Ascending aorta (tissue), 2 donors: ENCODE measurements at regions not wholly inside any gene's neighbourhood (a gene's known extent, or its start where the extent isn't known, plus 50 kb on each side); places are given as distances from the start of the nearest gene placed in this dataset.

Experiments used
- DNase-seq, 2 donors: peaks; one replicate each; pipeline ENCODE4 v3.0.0-alpha.2; 2019; ENCODE audit warnings: low spot score in 2 of 2
- H3K27ac ChIP-seq, 2 donors: fragments of 200-600 bp; sonication (generic); one replicate each; pipeline ENCODE4 v1.5.1; 2016 to 2017; ENCODE audit warnings: mild to moderate bottlenecking in 1 of 2
- H3K27me3 ChIP-seq: fragments of 200-600 bp; sonication (generic); one replicate; pipeline ENCODE4 v1.5.1; 2017
- H3K36me3 ChIP-seq, 2 donors: fragments of 200-600 bp; sonication (generic); one replicate each; pipeline ENCODE4 v1.5.1; 2016
- H3K4me1 ChIP-seq, 2 donors: fragments of 200-600 bp; sonication (generic); one replicate each; pipeline ENCODE4 v1.5.1; 2016 to 2017; ENCODE audit warnings: mild to moderate bottlenecking in 1 of 2
- H3K4me3 ChIP-seq, 2 donors: fragments of 200-600 bp; sonication (generic); one replicate each; pipeline ENCODE4 v1.5.1; 2016 to 2017; ENCODE audit warnings: mild to moderate bottlenecking in 1 of 2
- H3K9me3 ChIP-seq, 2 donors: fragments of 200-600 bp; sonication (generic); one replicate each; pipeline ENCODE4 v1.5.1; 2016
- intact Hi-C: fragments of 100-400 bp; cut with DNase I; formaldehyde crosslinking; loops from one replicate; pipeline ENCODE4 v1.15.1; 2023
- TF ChIP-seq, protein P1 (sequence below), 3 experiments: fragments of 200-600 bp in 2 of 3; fragments of 450-650 bp in 1 of 3; sonication (generic) in 2 of 3; IDR thresholded peaks; one replicate each; pipeline ENCODE4 v1.5.1; 2016 to 2019; ENCODE audit warnings: antibody characterized with exemption in 3 of 3, mild to moderate bottlenecking in 1 of 3, moderate library complexity in 1 of 3

DNA sequence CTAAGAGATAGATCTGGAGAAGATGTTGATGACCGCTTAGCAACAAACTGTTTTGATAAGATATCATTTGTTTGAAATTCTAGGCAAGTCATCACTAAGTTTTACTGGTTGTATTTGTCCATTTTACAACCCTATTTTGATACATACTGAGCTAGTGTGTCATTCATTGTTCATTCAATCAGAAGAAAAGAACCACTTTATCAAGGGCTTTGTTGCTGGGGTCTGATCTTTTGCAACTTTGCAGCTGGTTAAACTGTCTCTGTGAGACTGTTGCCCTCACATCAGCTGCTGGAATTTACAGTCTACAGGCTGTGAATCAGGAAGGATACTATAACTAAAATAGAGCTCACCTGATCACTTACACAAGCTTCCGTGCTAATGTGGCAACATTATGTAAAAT is 290.5 kb downstream of the RFC3 start:
- Histone ChIP-seq H3K36me3 (no peaks in the 10 kb centered on the region), H3K27ac (no peak overlapping the region), H3K9me3 (peaks cover 0 to 6% of the 10 kb centered on the region in 2 donors), H3K4me1 (no peaks in the 10 kb centered on the region), H3K27me3 (no peaks in the 10 kb centered on the region), H3K4me3 (no peak overlapping the region)
- TF ChIP-seq, protein P1, sequence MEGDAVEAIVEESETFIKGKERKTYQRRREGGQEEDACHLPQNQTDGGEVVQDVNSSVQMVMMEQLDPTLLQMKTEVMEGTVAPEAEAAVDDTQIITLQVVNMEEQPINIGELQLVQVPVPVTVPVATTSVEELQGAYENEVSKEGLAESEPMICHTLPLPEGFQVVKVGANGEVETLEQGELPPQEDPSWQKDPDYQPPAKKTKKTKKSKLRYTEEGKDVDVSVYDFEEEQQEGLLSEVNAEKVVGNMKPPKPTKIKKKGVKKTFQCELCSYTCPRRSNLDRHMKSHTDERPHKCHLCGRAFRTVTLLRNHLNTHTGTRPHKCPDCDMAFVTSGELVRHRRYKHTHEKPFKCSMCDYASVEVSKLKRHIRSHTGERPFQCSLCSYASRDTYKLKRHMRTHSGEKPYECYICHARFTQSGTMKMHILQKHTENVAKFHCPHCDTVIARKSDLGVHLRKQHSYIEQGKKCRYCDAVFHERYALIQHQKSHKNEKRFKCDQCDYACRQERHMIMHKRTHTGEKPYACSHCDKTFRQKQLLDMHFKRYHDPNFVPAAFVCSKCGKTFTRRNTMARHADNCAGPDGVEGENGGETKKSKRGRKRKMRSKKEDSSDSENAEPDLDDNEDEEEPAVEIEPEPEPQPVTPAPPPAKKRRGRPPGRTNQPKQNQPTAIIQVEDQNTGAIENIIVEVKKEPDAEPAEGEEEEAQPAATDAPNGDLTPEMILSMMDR (IDR thresholded peaks at IDR 0.05), result no peak
- no peak for DNase-seq
- intact Hi-C loops, result loop anchor here (10.0 kb wide), 1 partner anchor 136 kb away; no protein-coding TSS in a partner anchor

DNA sequence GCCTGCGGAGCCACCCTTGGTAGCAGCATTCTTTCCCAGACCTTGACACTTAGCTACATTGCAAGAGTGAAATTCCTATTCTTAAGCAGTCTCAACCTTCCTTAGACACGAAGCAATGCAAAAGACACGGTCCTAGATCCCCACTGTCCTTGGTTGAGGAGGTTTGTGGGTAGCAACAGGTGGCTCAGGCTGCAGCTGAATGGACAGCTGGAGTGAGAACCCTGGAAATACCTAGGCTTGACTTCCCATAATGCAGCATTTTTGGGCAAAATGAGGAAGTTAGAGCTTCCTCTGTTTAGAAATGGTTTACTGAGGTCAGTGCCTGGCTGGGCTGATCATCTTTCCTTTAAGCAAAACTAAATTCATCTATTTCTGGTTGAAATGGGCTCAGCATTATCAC is 296.6 kb downstream of the RFC3 start:
- Histone ChIP-seq H3K36me3 (no peaks in the 10 kb centered on the region), H3K4me3 (no peak overlapping the region), H3K9me3 (peaks cover 0 to 3% of the 10 kb centered on the region in 2 donors), H3K27ac (no peak overlapping the region), H3K27me3 (no peaks in the 10 kb centered on the region), H3K4me1 (peaks cover 0 to 4% of the 10 kb centered on the region in 2 donors)
- TF ChIP-seq, protein P1 (IDR thresholded peaks at IDR 0.05), result no peak
- intact Hi-C loops, result no loop called here
- no peak for DNase-seq

DNA sequence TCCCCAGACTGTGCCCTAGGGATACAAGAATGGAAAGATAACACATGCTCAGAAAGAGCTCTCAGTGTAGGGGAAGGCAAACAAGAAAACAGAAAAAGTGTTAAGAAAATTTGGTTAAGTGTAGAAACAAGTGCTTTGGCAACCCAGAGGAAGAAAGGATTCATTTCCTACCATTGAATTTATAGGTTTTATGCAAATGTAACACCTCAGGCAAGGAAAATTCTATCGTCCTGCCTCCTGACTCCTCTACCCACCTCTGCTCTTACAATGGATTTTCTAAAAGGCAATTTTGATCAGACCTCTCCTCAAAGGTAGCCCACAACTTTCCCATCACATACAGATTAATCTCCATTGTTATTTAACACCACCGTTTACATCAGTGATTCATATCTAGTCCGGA is 298.7 kb downstream of the RFC3 start:
- Histone ChIP-seq H3K36me3 (no peaks in the 10 kb centered on the region), H3K27me3 (no peaks in the 10 kb centered on the region), H3K4me3 (no peak overlapping the region), H3K27ac (no peak overlapping the region), H3K4me1 (peaks cover 0 to 4% of the 10 kb centered on the region in 2 donors), H3K9me3 (no peaks in the 10 kb centered on the region)
- intact Hi-C loops, result no loop called here
- TF ChIP-seq, protein P1 (IDR thresholded peaks at IDR 0.05), result no peak
- DNase-seq, result no peak

DNA sequence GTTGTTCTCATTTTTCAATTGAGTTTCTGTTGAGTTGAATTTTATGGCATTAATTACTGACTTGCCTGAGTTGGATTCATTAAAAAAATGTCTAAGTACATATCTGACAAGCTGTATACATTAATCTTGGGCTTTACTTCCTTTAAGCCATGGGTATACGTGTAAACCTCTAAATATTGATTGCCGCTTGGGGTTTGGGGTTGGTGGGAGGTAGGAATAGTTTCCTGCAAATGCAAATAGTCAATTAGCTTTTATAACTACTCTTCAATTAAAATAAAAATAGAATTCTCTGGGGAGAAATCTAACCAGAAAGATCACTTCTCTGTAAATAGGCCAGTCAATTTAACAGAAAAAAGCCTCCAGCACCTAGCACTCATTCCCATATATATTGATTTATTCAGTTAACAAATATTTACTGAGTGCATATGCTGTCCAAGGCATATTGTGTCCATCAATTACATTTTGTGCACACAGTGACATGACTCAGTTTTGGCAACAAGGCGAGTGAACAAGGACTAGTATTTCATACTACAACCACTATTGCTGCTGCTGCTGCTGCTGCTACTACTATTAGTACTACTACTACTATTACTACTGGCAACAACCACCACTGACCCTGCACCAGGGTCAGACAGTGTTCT is 306.8 kb downstream of the RFC3 start:
- Histone ChIP-seq H3K9me3 (no peaks in the 10 kb centered on the region), H3K4me3 (no peak overlapping the region), H3K4me1 (peaks cover 0 to 3% of the 10 kb centered on the region in 2 donors), H3K27ac (no peak overlapping the region), H3K36me3 (no peaks in the 10 kb centered on the region), H3K27me3 (no peaks in the 10 kb centered on the region)
- intact Hi-C loops, result no loop called here
- no peak for DNase-seq
- TF ChIP-seq, protein P1 (IDR thresholded peaks at IDR 0.05), result no peak

DNA sequence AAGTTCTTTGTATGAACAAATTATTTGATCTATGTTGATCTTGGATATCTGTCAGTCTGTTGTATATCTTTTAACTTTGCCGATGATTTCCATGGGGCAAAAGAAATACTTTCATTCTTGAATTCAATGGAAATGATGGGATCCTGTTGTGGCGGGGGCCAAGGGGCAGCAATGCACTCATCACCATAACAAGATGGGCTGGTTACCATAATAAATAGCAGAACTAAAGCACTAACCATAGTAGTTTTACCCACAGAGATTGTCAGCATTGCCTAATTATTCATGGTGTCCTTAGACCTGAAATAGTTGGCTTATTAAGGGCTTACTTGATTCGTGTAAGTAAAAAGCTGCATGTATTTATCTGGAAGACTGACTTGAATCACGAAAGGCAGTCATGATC is 309.6 kb downstream of the RFC3 start:
- H3K4me1 ChIP-seq, result peaks cover 0 to 3% of the 10 kb centered on the region in 2 donors
- no peak for DNase-seq
- H3K27me3 ChIP-seq, result no peaks in the 10 kb centered on the region
- H3K36me3 ChIP-seq, result no peaks in the 10 kb centered on the region
- no peak overlapping the region for H3K4me3 ChIP-seq
- no peak overlapping the region for H3K27ac ChIP-seq
- intact Hi-C loops, result no loop called here
- no peaks in the 10 kb centered on the region for H3K9me3 ChIP-seq
- TF ChIP-seq, protein P1 (IDR thresholded peaks at IDR 0.05), result no peak

DNA sequence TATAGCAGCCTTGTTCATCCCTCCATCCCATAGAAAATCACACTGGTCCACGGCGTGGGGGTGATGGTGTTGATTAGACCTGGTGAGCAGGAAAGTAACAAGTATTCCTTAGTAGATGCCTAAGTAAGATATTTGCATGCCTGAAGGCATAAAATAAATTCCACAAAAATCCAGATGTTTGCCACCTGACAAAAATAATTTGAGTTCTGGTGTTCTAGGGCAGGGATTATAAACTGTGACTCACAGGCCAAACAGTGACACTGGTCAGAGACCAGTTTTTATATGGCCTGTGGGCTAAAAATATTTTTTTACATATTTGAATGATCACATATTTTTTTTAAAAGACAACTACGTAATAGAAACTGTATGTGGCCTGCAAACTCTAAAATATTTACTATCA is 310.7 kb downstream of the RFC3 start:
- H3K4me1 ChIP-seq, result peaks cover 0 to 3% of the 10 kb centered on the region in 2 donors
- H3K9me3 ChIP-seq, result no peaks in the 10 kb centered on the region
- H3K27ac ChIP-seq, result no peak overlapping the region
- intact Hi-C loops, result no loop called here
- no peaks in the 10 kb centered on the region for H3K36me3 ChIP-seq
- no peak for DNase-seq
- TF ChIP-seq, protein P1 (IDR thresholded peaks at IDR 0.05), result no peak
- no peaks in the 10 kb centered on the region for H3K27me3 ChIP-seq
- H3K4me3 ChIP-seq, result no peak overlapping the region
